Forelimb muscle (tissue), 1 donor: ENCODE measurements at regions not wholly inside any gene's neighbourhood (a gene's known extent, or its start where the extent isn't known, plus 50 kb on each side); places are given as distances from the start of the nearest gene placed in this dataset.

Source experiments
- DNase-seq: peaks from one replicate; pipeline ENCODE4 v3.0.0-alpha.2; 2013; ENCODE audit warnings: low read depth

GRCh38 chr15:46644501-46645481 is 1010.0 kb downstream of the SQOR start:
- no peak for DNase-seq

GRCh38 chr15:46646490-46646889 is 1011.7 kb downstream of the SQOR start:
- DNase-seq, result no peak

GRCh38 chr15:46647046-46647445 is 1012.2 kb downstream of the SQOR start:
- DNase-seq, result no peak

GRCh38 chr15:46652266-46652665 is 1017.4 kb downstream of the SQOR start:
- no peak for DNase-seq

GRCh38 chr15:46654993-46655392 is 1020.2 kb downstream of the SQOR start:
- no peak for DNase-seq

GRCh38 chr15:46660096-46660842 is 1025.4 kb downstream of the SQOR start:
- no peak for DNase-seq

GRCh38 chr15:46670258-46670657 is 1035.4 kb downstream of the SQOR start:
- no peak for DNase-seq

GRCh38 chr15:46671336-46671735 is 1036.5 kb downstream of the SQOR start:
- DNase-seq, result no peak

GRCh38 chr15:46672041-46672440 is 1037.2 kb downstream of the SQOR start:
- DNase-seq, result no peak

- DNase-seq, result no peak
Observed at GRCh38 chr15:46676233-46677206, 1040.8 kb upstream of the SEMA6D start.

- no peak for DNase-seq
Observed at GRCh38 chr15:46677491-46677890, 1039.8 kb upstream of the SEMA6D start.

GRCh38 chr15:46681901-46682300 is 1035.4 kb upstream of the SEMA6D start:
- DNase-seq, result no peak

- no peak for DNase-seq
Observed at GRCh38 chr15:46682969-46683791, 1034.1 kb upstream of the SEMA6D start.

GRCh38 chr15:46685096-46685495 is 1032.2 kb upstream of the SEMA6D start:
- no peak for DNase-seq

- no peak for DNase-seq
Observed at GRCh38 chr15:46685681-46686080, 1031.6 kb upstream of the SEMA6D start.

GRCh38 chr15:46696281-46696680 is 1021.0 kb upstream of the SEMA6D start:
- DNase-seq, result no peak

GRCh38 chr15:46701346-46701745 is 1016.0 kb upstream of the SEMA6D start:
- DNase-seq, result no peak

GRCh38 chr15:46701896-46702295 is 1015.4 kb upstream of the SEMA6D start:
- DNase-seq, result no peak

GRCh38 chr15:46703020-46703861 is 1014.1 kb upstream of the SEMA6D start:
- no peak for DNase-seq
